Trophoblast cell (in vitro differentiated cells and primary cell): ENCODE measurements at regions not wholly inside any gene's neighbourhood (a gene's known extent, or its start where the extent isn't known, plus 50 kb on each side); places are given as distances from the start of the nearest gene placed in this dataset.

Source experiments
- DNase-seq, 2 donors: peaks; one replicate each; pipeline ENCODE4 v3.0.0-alpha.2; 2016
- H2AFZ ChIP-seq: 2 replicates; pipeline ENCODE4 v1.6.1; 2013; ENCODE audit warnings: low read length, moderate library complexity, mild to moderate bottlenecking; ENCODE audit not compliant: insufficient read depth, poor library complexity
- H2AK5ac ChIP-seq: 2 replicates; pipeline ENCODE4 v1.6.1; 2013; ENCODE audit warnings: mild to moderate bottlenecking, low read length
- H2BK120ac ChIP-seq: 2 replicates; pipeline ENCODE4 v1.6.1; 2013; ENCODE audit warnings: low read length, mild to moderate bottlenecking, moderate library complexity; ENCODE audit not compliant: insufficient read depth, poor library complexity
- H2BK12ac ChIP-seq: 2 replicates; pipeline ENCODE4 v1.6.1; 2013; ENCODE audit warnings: mild to moderate bottlenecking, low read length, moderate library complexity
- H2BK5ac ChIP-seq: 2 replicates; pipeline ENCODE4 v1.6.1; 2013; ENCODE audit warnings: low read length, low read depth, moderate library complexity, mild to moderate bottlenecking; ENCODE audit not compliant: poor library complexity
- H3K14ac ChIP-seq: 2 replicates; pipeline ENCODE4 v1.6.1; 2013; ENCODE audit warnings: mild to moderate bottlenecking, low read length
- H3K18ac ChIP-seq: 2 replicates; pipeline ENCODE4 v1.6.1; 2013; ENCODE audit warnings: mild to moderate bottlenecking, low read length
- H3K23ac ChIP-seq: 2 replicates; pipeline ENCODE4 v1.6.1; 2013; ENCODE audit warnings: low read length
- H3K27ac ChIP-seq: 2 replicates; pipeline ENCODE4 v1.5.1; 2013; ENCODE audit warnings: low read depth, mild to moderate bottlenecking, inconsistent platforms, low read length, moderate library complexity
- H3K27me3 ChIP-seq: 2 replicates; pipeline ENCODE4 v1.6.1; 2013; ENCODE audit warnings: inconsistent platforms, mild to moderate bottlenecking, low read length, moderate library complexity; ENCODE audit not compliant: insufficient read depth
- H3K36me3 ChIP-seq, 2 experiments: 1 replicate in 1 of 2; 2 replicates in 1 of 2; pipeline ENCODE4 v1.6.1; 2013; ENCODE audit warnings: low read length in 2 of 2, mild to moderate bottlenecking in 2 of 2, moderate library complexity in 1 of 2; ENCODE audit not compliant: insufficient read depth in 2 of 2, control insufficient read depth in 1 of 2
- H3K4ac ChIP-seq: 2 replicates; pipeline ENCODE4 v1.6.1; 2013; ENCODE audit warnings: low read depth, mild to moderate bottlenecking, low read length, moderate library complexity
- H3K4me1 ChIP-seq, 2 experiments: 1 replicate in 1 of 2; 2 replicates in 1 of 2; pipeline ENCODE4 v1.6.1; 2013; ENCODE audit warnings: low read length in 2 of 2, mild to moderate bottlenecking in 2 of 2, moderate library complexity in 1 of 2; ENCODE audit not compliant: insufficient read depth in 2 of 2, control insufficient read depth in 1 of 2
- H3K4me2 ChIP-seq: 2 replicates; pipeline ENCODE4 v1.6.1; 2013; ENCODE audit warnings: inconsistent platforms, mild to moderate bottlenecking, low read length, moderate library complexity
- H3K4me3 ChIP-seq: 2 replicates; pipeline ENCODE4 v1.5.1; 2013; ENCODE audit warnings: mild to moderate bottlenecking, low read depth, low read length, inconsistent platforms
- H3K79me1 ChIP-seq: one replicate; pipeline ENCODE4 v1.6.1; 2013; ENCODE audit warnings: low read length
- H3K79me2 ChIP-seq: 2 replicates; pipeline ENCODE4 v1.6.1; 2013; ENCODE audit warnings: low read length, mild to moderate bottlenecking; ENCODE audit not compliant: control insufficient read depth, insufficient read depth, poor library complexity
- H3K9ac ChIP-seq: 2 replicates; pipeline ENCODE4 v1.6.1; 2013; ENCODE audit warnings: mild to moderate bottlenecking, low read length
- H3K9me3 ChIP-seq: 2 replicates; pipeline ENCODE4 v1.6.1; 2013; ENCODE audit warnings: low read depth, mild to moderate bottlenecking, control low read depth, inconsistent platforms, low read length; ENCODE audit not compliant: insufficient read depth
- H4K12ac ChIP-seq: 2 replicates; pipeline ENCODE4 v1.6.1; 2013; ENCODE audit warnings: low read depth, mild to moderate bottlenecking, low read length, moderate library complexity
- H4K8ac ChIP-seq: 2 replicates; pipeline ENCODE4 v1.6.1; 2013; ENCODE audit warnings: low read depth, mild to moderate bottlenecking, low read length, moderate library complexity
- H4K91ac ChIP-seq: one replicate; pipeline ENCODE4 v1.6.1; 2013; ENCODE audit warnings: low read depth, mild to moderate bottlenecking, low read length, moderate library complexity
- WGBS: extraction: QIAGEN DNeasy Blood & Tissue Kit; methylation state at CpG from one replicate; pipeline ENCODE4 v1.1.7; 2013; ENCODE audit warnings: missing lambda C conversion rate; ENCODE audit not compliant: insufficient read length, insufficient coverage; ENCODE audit errors: extremely low coverage; 5-methylcytosine and 5-hydroxymethylcytosine counted together

DNA sequence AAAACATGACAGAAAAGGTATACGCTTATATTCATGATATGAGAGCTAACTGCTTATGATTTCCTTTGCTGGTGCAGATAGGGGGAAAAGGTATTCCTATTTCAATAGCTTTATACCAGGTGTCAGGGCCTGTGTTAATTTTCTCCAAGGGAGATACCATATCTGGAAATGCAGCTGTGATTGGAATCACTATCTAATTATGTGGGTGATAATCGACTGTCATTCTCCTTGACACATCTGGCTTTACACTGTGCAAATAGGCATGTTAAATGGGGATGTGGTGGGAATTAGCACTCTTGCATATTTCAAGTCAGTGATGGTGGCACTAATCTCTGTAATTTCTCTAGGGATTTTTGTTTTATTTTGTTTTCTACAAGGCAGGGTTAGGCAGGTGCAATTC, 611.1 kb downstream of the CDH9 start:
- Histone ChIP-seq H4K91ac (no peak overlapping the region), H2AFZ (no peak overlapping the region), H3K4me1 (no peaks in the 10 kb centered on the region), H3K36me3 (no peaks in the 10 kb centered on the region), H2AK5ac (no peak overlapping the region), H3K79me2 (no peaks in the 10 kb centered on the region), H3K23ac (no peak overlapping the region), H3K4me3 (no peak overlapping the region), H3K14ac (no peak overlapping the region), H2BK5ac (no peak overlapping the region), H3K27ac (no peak overlapping the region), H3K18ac (no peak overlapping the region), H3K27me3 (no peaks in the 10 kb centered on the region), H2BK120ac (no peak overlapping the region), H3K9ac (no peak overlapping the region), H4K12ac (no peak overlapping the region), H4K8ac (no peak overlapping the region), H3K9me3 (no peaks in the 10 kb centered on the region), H3K79me1 (no peaks in the 10 kb centered on the region), H3K4me2 (no peak overlapping the region), H2BK12ac (no peak overlapping the region), H3K4ac (no peak overlapping the region)
- no peak for DNase-seq
- no CpG with 5 or more reads among the region's 2 CpGs for WGBS

DNA sequence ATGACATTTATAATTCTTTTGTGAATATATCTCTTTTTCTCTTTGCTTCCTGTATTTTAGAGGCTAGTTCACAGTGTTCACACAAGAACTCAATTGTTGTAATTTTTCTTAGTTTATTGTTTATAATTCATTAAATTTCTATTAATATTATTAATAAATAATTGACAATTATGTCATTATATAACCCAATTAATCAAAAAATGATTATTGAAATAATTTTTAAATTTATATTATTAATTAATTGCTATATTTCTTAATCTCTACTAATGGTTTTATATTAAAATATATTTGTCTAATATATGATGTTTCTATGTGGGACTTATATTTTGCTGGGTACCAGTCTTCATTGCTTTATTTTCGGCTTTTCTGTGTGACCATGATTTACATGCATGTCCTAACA, 618.4 kb downstream of the CDH9 start:
- no peak overlapping the region for H3K23ac ChIP-seq
- WGBS = no CpG with 5 or more reads among the region's 1 CpG
- no peaks in the 10 kb centered on the region for H3K79me1 ChIP-seq
- no peak overlapping the region for H4K12ac ChIP-seq
- H3K9me3 ChIP-seq = no peaks in the 10 kb centered on the region
- no peak overlapping the region for H2BK12ac ChIP-seq
- no peak overlapping the region for H4K91ac ChIP-seq
- no peak overlapping the region for H3K9ac ChIP-seq
- no peak overlapping the region for H4K8ac ChIP-seq
- H3K18ac ChIP-seq = no peak overlapping the region
- H2AK5ac ChIP-seq = no peak overlapping the region
- no peak overlapping the region for H3K27ac ChIP-seq
- H2AFZ ChIP-seq = no peak overlapping the region
- no peak overlapping the region for H3K14ac ChIP-seq
- no peaks in the 10 kb centered on the region for H3K4me1 ChIP-seq
- no peak for DNase-seq
- no peak overlapping the region for H3K4ac ChIP-seq
- no peak overlapping the region for H2BK120ac ChIP-seq
- H3K4me2 ChIP-seq = no peak overlapping the region
- no peaks in the 10 kb centered on the region for H3K36me3 ChIP-seq
- H3K27me3 ChIP-seq = no peaks in the 10 kb centered on the region
- H3K79me2 ChIP-seq = no peaks in the 10 kb centered on the region
- H2BK5ac ChIP-seq = no peak overlapping the region
- H3K4me3 ChIP-seq = no peak overlapping the region

GRCh38 chr5:26416911-26417310, 621.5 kb downstream of the CDH9 start:
- Histone ChIP-seq H3K23ac (no peak overlapping the region), H2AK5ac (no peak overlapping the region), H3K79me1 (no peaks in the 10 kb centered on the region), H3K9me3 (no peaks in the 10 kb centered on the region), H3K4me1 (no peaks in the 10 kb centered on the region), H3K9ac (no peak overlapping the region), H3K27me3 (no peaks in the 10 kb centered on the region), H3K36me3 (no peaks in the 10 kb centered on the region), H3K18ac (no peak overlapping the region), H2BK12ac (no peak overlapping the region), H3K4me2 (no peak overlapping the region), H2AFZ (no peak overlapping the region), H3K4me3 (no peak overlapping the region), H4K12ac (no peak overlapping the region), H4K91ac (no peak overlapping the region), H3K27ac (no peak overlapping the region), H3K79me2 (no peaks in the 10 kb centered on the region), H3K14ac (no peak overlapping the region), H4K8ac (no peak overlapping the region), H2BK120ac (no peak overlapping the region), H3K4ac (no peak overlapping the region), H2BK5ac (no peak overlapping the region)
- WGBS = no CpG with 5 or more reads among the region's 5 CpGs
- DNase-seq = no peak

DNA sequence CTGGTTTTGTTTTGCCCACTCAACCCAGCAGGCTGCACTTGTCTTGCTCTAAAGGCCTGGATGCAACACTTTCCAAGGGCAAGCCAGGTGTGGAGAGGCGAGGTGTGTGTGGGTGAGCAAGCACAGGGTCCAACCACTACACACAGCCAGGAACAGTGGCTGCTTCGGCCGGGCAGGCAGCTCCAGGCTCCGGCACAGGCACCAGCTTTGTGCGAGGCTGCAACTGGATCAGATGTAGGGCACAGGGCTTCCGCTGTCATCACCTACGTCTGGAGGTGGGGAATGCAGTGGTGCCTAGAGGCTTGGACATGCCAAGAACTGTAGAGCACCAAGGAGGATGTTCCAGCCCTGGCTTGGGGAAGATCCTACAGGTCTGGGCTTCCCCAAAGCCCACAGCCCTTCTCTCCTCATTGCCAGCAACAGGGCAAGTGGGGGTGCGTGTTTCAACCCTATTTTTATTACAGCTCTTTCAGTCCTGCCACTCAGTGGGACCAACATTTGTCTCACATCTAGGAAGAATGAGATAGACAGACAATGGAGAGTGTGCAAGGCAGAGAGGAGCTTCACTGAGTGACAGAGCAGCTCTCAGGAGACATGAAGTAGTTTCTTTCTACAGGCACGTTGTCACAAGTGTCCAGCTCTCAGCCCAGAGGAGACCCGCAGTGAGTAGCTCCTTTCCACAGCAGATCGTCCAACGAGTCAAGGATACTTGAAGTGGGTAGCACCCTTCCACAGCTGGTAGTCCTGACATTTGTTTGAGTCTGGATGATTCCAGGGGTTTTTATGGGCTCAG, 622.2 kb downstream of the CDH9 start:
- H3K79me2 ChIP-seq = no peaks in the 10 kb centered on the region
- no peak overlapping the region for H2BK120ac ChIP-seq
- H2AK5ac ChIP-seq = no peak overlapping the region
- no peak overlapping the region for H3K23ac ChIP-seq
- H2BK5ac ChIP-seq = no peak overlapping the region
- no peak overlapping the region for H3K27ac ChIP-seq
- no peak overlapping the region for H4K12ac ChIP-seq
- H3K4me2 ChIP-seq = no peak overlapping the region
- no peak overlapping the region for H3K18ac ChIP-seq
- H3K36me3 ChIP-seq = no peaks in the 10 kb centered on the region
- H4K8ac ChIP-seq = no peak overlapping the region
- H3K9ac ChIP-seq = no peak overlapping the region
- no peak for DNase-seq
- H4K91ac ChIP-seq = no peak overlapping the region
- H3K4me1 ChIP-seq = no peaks in the 10 kb centered on the region
- no CpG with 5 or more reads among the region's 12 CpGs for WGBS
- H2AFZ ChIP-seq = no peak overlapping the region
- no peak overlapping the region for H3K14ac ChIP-seq
- H3K27me3 ChIP-seq = no peaks in the 10 kb centered on the region
- H3K9me3 ChIP-seq = no peaks in the 10 kb centered on the region
- peak overlapping the region; percentile 56 for H3K4me3 ChIP-seq
- no peak overlapping the region for H2BK12ac ChIP-seq
- H3K4ac ChIP-seq = no peak overlapping the region
- H3K79me1 ChIP-seq = no peaks in the 10 kb centered on the region
